Erythroblast (primary cell): ENCODE measurements at regions not wholly inside any gene's neighbourhood (a gene's known extent, or its start where the extent isn't known, plus 50 kb on each side); places are given as distances from the start of the nearest gene placed in this dataset.

ENCODE experiments used
- GATA1 ChIP-seq: IDR thresholded peaks from 2 replicates; pipeline ENCODE4 v1.6.1; 2011; ENCODE audit warnings: low read depth, mild to moderate bottlenecking, control low read depth, low read length, moderate library complexity
- POLR2A ChIP-seq: IDR thresholded peaks from 2 replicates; pipeline ENCODE4 v1.6.1; 2011; ENCODE audit warnings: mild to moderate bottlenecking, low read length

DNA sequence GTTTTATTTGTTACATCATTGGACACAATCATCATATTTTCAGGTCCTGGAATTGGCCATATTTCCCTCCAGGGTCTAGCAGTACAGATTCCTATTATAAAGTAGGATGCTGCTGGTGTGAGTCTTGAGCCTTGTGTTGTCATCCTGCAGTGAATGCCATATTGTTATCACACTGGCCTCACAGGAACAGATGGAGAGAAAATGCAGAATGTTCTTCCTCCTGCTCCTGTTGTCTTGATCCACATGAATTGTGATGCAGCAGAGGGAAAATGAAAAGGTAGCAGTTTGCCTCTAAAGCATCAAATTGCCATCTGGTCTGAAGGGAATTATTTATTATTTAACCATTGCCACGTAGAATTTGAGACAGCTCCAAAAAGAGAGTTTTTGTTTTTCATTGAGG lies 248.6 kb downstream of the GPAM start:
- TF ChIP-seq POLR2A (no peak), GATA1 (no peak)
